GM06990 (cell line): ENCODE measurements at regions not wholly inside any gene's neighbourhood (a gene's known extent, or its start where the extent isn't known, plus 50 kb on each side); places are given as distances from the start of the nearest gene placed in this dataset.

ENCODE experiments used
- DNase-seq: peaks from one replicate; pipeline ENCODE4 v3.0.0-alpha.2; 2011; ENCODE audit not compliant: insufficient read length; ENCODE audit errors: extremely low read depth
- H3K27me3 ChIP-seq: replicated peaks from 2 replicates; pipeline ENCODE4 v1.6.0; 2011; ENCODE audit warnings: low read length; ENCODE audit not compliant: control insufficient read depth, insufficient read depth
- H3K36me3 ChIP-seq: 2 replicates; pipeline ENCODE4 v1.5.1; 2011; ENCODE audit warnings: low read length; ENCODE audit not compliant: control insufficient read depth, insufficient read depth
- H3K4me3 ChIP-seq: replicated peaks from 2 replicates; pipeline ENCODE4 v1.5.1; 2011; ENCODE audit warnings: low read depth, mild to moderate bottlenecking, control low read depth, low read length
- CTCF ChIP-seq: IDR thresholded peaks from 2 replicates; pipeline ENCODE4 v1.5.1; 2011; ENCODE audit warnings: low read length, control low read depth, mild to moderate bottlenecking, inconsistent platforms; ENCODE audit not compliant: insufficient read depth, poor library complexity, severe bottlenecking

GRCh38 chr14:106813477-106813823 lies 1287.1 kb downstream of the TMEM121 start:
- no peaks in the 10 kb centered on the region for H3K36me3 ChIP-seq
- DNase-seq, result no peak
- no peak overlapping the region for H3K4me3 ChIP-seq
- no peaks in the 10 kb centered on the region for H3K27me3 ChIP-seq
- TF ChIP-seq CTCF, result no peak

- no peak for TF ChIP-seq CTCF
- H3K4me3 ChIP-seq, result no peak overlapping the region
- no peak for DNase-seq
- no peaks in the 10 kb centered on the region for H3K36me3 ChIP-seq
- H3K27me3 ChIP-seq, result no peaks in the 10 kb centered on the region
Observed at GRCh38 chr14:106820119-106820518, 1293.7 kb downstream of the TMEM121 start.

- H3K27me3 ChIP-seq, result no peaks in the 10 kb centered on the region
- no peak for DNase-seq
- no peak overlapping the region for H3K4me3 ChIP-seq
- TF ChIP-seq CTCF, result no peak
- H3K36me3 ChIP-seq, result no peaks in the 10 kb centered on the region
Observed at GRCh38 chr14:106821119-106821518, 1294.7 kb downstream of the TMEM121 start.

- Histone ChIP-seq H3K36me3 (no peaks in the 10 kb centered on the region), H3K4me3 (no peak overlapping the region), H3K27me3 (no peaks in the 10 kb centered on the region)
- no peak for DNase-seq
- TF ChIP-seq CTCF, result no peak
Observed at GRCh38 chr14:106822905-106823304, 1296.5 kb downstream of the TMEM121 start.

- no peak for DNase-seq
- no peak overlapping the region for H3K4me3 ChIP-seq
- H3K36me3 ChIP-seq, result no peaks in the 10 kb centered on the region
- no peaks in the 10 kb centered on the region for H3K27me3 ChIP-seq
- TF ChIP-seq CTCF, result no peak
Observed at GRCh38 chr14:106823552-106823951, 1297.2 kb downstream of the TMEM121 start.

GRCh38 chr14:106826833-106827369 lies 1300.5 kb downstream of the TMEM121 start:
- no peak for DNase-seq
- Histone ChIP-seq H3K27me3 (no peaks in the 10 kb centered on the region), H3K36me3 (no peaks in the 10 kb centered on the region), H3K4me3 (no peak overlapping the region)
- TF ChIP-seq CTCF, result no peak
